Left renal cortex interstitium (tissue), 4 donors: ENCODE measurements at regions not wholly inside any gene's neighbourhood (a gene's known extent, or its start where the extent isn't known, plus 50 kb on each side); places are given as distances from the start of the nearest gene placed in this dataset.
"Not testable (repeated sequence)": the region's sequence is repeated elsewhere in the genome, so short reads cannot be mapped to it uniquely, and the experiment has no call there.

Source experiments
- DNase-seq, 4 donors: peaks; one replicate each; pipeline ENCODE4 v3.0.0-alpha.2; 2013; ENCODE audit warnings: low read depth in 4 of 4, low spot score in 2 of 4, missing footprints in 1 of 4

GRCh38 chr6:121593011-121593641 is 157.7 kb downstream of the GJA1 start:
- no peak for DNase-seq

GRCh38 chr6:121594053-121594452 is 158.6 kb downstream of the GJA1 start:
- no peak for DNase-seq

DNA sequence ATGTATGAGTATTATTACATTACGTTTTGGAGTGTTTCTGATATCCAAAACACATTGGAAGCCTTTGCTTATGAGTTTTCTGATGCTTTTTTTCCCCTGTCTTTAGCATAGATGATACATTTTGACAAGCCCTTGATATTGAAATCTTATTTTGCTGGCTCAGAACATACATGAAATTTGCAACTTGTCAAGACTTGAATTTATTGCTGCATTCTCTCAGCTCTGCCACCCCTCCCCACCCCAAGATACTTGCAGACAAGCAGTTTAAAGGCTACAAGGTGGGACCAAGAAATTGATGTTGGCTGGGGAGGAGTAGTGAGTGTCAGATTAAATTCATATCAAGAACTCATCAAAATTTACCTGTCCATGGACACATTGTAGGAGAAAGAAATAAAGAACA is 160.2 kb downstream of the GJA1 start:
- no peak for DNase-seq

GRCh38 chr6:121596441-121596840 is 161.0 kb downstream of the GJA1 start:
- DNase-seq, result no peak

DNA sequence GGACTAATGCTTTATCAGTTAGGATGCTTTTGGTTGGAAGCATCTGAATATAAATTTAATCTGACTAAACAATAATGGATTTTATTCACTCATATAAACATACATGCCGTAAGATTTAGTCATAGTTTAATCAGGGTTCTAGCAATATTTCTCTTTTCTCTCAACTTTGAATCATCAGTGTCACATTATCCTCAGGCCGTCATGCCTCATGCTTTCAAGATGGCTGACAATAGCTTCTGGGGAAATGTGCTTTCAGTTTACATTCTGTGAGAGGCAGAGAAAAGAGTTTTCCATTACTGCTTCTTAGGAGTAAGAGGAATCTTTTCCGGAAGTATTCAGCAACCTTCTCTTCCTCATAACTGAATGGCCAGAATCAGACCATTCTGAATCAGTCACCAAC is 162.2 kb downstream of the GJA1 start:
- no peak for DNase-seq

DNA sequence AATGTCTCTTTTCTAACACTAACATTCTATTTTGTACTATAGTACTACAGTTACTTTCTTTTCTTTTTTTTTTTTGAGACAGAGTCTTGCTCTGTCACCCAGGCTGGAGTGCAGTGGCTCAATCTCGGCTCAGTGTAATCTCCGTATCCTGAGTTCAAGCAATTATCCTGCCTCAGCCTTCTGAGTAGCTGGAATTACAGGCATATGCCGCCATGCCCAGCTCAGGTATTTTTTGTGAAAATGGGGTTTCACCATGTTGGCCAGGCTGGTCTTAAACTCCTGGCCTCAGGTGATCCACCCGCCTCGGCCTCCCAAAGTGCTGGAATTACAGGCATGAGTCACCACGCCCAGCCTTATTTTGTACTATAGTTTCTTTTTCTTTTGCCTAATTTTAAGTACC is 163.9 kb downstream of the GJA1 start:
- DNase-seq, result not testable (repeated sequence)

- DNase-seq, result no peak
These were observed 165.1 kb downstream of the GJA1 start for GRCh38 chr6:121600389-121601168.

GRCh38 chr6:121603486-121603885 is 168.0 kb downstream of the GJA1 start:
- no peak for DNase-seq

- DNase-seq, result no peak
These were observed 172.3 kb downstream of the GJA1 start for GRCh38 chr6:121607721-121608120.

- no peak for DNase-seq
These were observed 172.8 kb downstream of the GJA1 start for GRCh38 chr6:121608270-121608669.

DNA sequence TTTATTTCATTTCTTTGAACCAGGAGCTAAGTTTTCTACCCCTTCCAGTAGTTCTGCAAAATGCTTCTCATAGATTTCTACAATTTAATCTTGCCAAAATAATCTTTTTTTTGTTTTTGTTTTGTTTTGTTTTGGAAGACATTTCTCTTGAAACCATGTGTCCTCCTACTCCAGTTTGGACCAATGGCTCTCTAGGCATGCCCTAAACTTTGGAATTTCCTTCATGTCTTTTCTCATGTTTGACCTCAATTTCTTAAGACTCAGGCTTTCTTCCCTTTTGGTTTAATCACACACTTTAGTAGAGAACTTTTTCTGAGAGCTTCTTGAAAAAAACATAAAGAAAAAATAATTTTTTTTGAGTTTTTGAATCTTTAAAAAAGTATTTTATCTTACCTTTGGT is 173.8 kb downstream of the GJA1 start:
- DNase-seq, result no peak

DNA sequence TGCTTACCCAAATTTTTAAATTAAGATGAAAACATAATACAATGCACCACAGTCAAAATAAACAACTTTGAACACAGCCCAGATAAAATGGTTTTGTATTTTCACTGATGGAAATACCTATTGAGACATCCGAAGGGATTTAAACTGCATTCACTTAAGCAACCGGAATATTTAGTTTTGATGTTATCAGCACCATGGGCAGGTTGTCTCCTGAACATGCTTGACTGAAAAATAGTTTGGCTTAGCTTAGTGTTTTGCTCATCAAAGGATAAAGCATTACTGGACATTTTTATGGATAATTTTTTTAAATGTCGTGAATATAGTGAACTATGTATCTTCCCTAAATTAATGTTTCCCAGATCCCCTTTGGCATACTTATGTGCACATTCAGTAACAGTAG is 177.5 kb downstream of the GJA1 start:
- no peak for DNase-seq

DNA sequence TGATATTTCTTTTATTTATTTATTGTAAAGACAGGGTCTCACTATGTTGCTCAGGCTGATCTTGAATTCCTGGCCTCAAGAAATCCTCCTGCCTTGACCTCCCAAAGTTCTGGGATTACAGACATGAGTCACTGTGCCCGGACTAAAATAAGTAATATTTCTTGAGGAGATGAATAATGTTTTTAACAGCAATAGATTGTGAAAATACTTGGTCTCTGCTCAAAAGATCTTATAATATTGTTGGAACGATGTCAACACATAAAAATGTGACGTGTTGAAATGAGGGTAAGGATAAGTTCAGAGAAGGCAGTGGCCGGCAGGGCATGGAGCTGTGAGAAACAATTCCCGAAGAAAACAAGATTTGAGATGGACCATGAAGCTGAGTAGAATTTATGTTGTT is 178.7 kb downstream of the GJA1 start:
- DNase-seq, result no peak

DNA sequence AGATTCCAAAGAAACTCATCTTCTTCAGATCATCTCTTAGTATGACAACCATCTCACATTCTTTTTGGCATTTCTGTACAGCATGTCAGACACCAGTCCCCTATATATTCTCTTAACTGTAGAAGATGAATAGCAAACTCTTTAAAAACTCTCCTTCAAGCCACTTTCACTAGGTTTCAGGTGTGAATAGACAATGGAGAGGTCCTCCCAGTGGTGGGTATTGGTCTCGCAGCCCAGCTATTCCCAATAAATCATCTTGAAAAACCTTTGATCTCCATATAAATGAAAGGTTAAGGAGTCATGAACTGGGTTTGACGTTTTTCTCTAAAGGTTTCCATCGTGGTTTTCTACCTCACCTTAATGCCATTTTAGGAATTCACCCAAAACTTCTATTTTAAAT is 180.0 kb downstream of the GJA1 start:
- DNase-seq, result no peak

GRCh38 chr6:121616406-121616805 is 181.0 kb downstream of the GJA1 start:
- no peak for DNase-seq

DNA sequence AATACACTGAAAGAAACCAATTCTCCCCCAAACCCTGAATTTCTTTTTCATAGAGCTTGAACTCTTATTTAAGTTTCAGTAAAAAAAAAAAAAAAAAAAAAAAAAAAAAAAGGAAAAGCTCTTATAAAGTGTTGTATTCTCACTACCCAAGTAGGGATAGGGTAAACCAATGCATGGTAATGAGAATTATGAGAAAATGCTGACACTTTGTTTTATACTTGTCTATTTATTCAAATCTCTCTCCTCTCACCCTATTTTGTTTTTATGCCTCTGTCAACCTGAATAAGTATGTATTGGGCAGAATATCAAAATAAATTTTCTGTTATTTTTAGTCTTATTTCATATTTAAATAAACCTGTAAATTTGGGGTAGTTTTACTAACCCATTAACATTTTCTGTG is 181.9 kb downstream of the GJA1 start:
- DNase-seq, result no peak

DNA sequence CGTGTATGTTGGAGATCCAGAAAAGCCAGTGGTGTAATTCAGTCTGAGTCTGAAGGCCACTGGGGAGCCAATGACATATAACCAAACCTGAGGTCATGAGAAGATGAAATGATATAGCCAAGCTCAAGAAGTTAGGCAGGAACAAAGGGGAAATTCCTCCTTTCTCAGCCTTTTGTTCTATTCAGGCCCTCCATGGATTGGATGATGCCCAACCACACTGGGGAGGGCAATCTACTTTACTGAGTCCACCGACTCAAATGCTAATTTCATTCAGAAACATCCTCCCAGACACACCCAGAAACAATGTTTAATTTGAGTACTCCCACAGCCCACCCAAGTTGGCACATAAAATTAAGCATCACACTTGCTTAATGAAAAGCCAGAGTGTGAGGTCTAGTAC is 183.6 kb downstream of the GJA1 start:
- no peak for DNase-seq

- no peak for DNase-seq
These were observed 184.7 kb downstream of the GJA1 start for GRCh38 chr6:121619987-121620740.

GRCh38 chr6:121627761-121628160 is 192.3 kb downstream of the GJA1 start:
- no peak for DNase-seq

DNA sequence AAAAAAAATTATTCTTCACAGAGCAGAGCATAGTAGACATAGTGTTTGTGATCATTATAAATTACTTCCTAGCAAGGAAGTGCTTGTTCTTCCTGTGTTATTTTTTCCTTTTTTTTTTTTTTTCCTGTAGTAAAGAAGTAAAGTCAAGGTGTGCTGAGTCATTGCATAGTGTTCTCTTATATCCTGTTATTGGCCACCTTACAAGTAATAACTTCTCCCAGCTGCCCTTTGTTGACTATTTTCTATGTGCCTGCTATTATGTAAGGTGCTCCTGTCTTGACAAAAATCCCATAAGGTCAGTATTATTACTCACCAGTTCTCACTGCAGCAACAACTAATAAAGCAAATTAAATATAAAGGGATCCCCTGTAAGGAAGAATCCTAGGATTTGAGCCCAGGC is 195.3 kb downstream of the GJA1 start:
- DNase-seq, result no peak

GRCh38 chr6:121631752-121632151 is 196.3 kb downstream of the GJA1 start:
- not testable (repeated sequence) for DNase-seq

GRCh38 chr6:121633309-121633708 is 197.9 kb downstream of the GJA1 start:
- DNase-seq, result no peak
